Stimulated activated naive CD8-positive, alpha-beta T cell treated with anti-CD3 and anti-CD28 coated beads, Interleukin-15, Interleukin-2, amounts not matched to agents 100 U/mL and 50 U/mL, for 24 hours (primary cell): ENCODE measurements at regions not wholly inside any gene's neighbourhood (a gene's known extent, or its start where the extent isn't known, plus 50 kb on each side); places are given as distances from the start of the nearest gene placed in this dataset.
"Not testable (repeated sequence)": the region's sequence is repeated elsewhere in the genome, so short reads cannot be mapped to it uniquely, and the experiment has no call there.

Source experiments
- ATAC-seq: fragments of 150-1000 bp; cut with Tn5 transposase; one replicate; pipeline ENCODE4 v1.10.0; 2021
- DNase-seq: peaks from one replicate; pipeline ENCODE4 v3.0.0; 2021

GRCh38 chrX:45571453-45571852 is 370.8 kb upstream of the DIPK2B start:
- no peak for ATAC-seq

GRCh38 chrX:45566456-45566855 is 365.8 kb upstream of the DIPK2B start:
- ATAC-seq (no peak), DNase-seq (no peak)

More at GRCh38 chrX:45571453-45571852, 370.8 kb upstream of the DIPK2B start:
- DNase-seq = no peak

GRCh38 chrX:45557387-45557786 is 356.7 kb upstream of the DIPK2B start:
- DNase-seq = no peak
- ATAC-seq = no peak

- ATAC-seq (no peak), DNase-seq (no peak)
These were observed 354.1 kb upstream of the DIPK2B start for GRCh38 chrX:45554736-45555135.

- no peak for DNase-seq
- ATAC-seq = no peak
These were observed 352.7 kb upstream of the DIPK2B start for GRCh38 chrX:45553417-45553816.

GRCh38 chrX:45546697-45547096 is 346.0 kb upstream of the DIPK2B start:
- DNase-seq, ATAC-seq: not testable (repeated sequence)

GRCh38 chrX:45540181-45540580 is 339.5 kb upstream of the DIPK2B start:
- ATAC-seq (no peak), DNase-seq (no peak)

- ATAC-seq (no peak), DNase-seq (no peak)
These were observed 337.3 kb upstream of the DIPK2B start for GRCh38 chrX:45537936-45538335.

GRCh38 chrX:45527834-45528233 is 327.2 kb upstream of the DIPK2B start:
- ATAC-seq (no peak), DNase-seq (no peak)

GRCh38 chrX:45524805-45525204 is 324.1 kb upstream of the DIPK2B start:
- DNase-seq (no peak), ATAC-seq (no peak)

GRCh38 chrX:45524296-45524695 is 323.6 kb upstream of the DIPK2B start:
- DNase-seq (no peak), ATAC-seq (no peak)

- ATAC-seq (no peak), DNase-seq (no peak)
These were observed 317.9 kb upstream of the DIPK2B start for GRCh38 chrX:45518552-45518951.

- ATAC-seq (no peak), DNase-seq (no peak)
These were observed 316.7 kb upstream of the DIPK2B start for GRCh38 chrX:45517090-45517973.

- ATAC-seq (peak; percentile 87), DNase-seq (peak; percentile 20)
These were observed 314.9 kb upstream of the DIPK2B start for GRCh38 chrX:45515262-45516215.

GRCh38 chrX:45513042-45513441 is 312.4 kb upstream of the DIPK2B start:
- DNase-seq = no peak
- no peak for ATAC-seq

- no peak for DNase-seq
- no peak for ATAC-seq
These were observed 307.8 kb upstream of the DIPK2B start for GRCh38 chrX:45508454-45508853.

- DNase-seq = no peak
- ATAC-seq = no peak
These were observed 305.6 kb upstream of the DIPK2B start for GRCh38 chrX:45506149-45506730.

- DNase-seq = peak; percentile 5
- ATAC-seq = peak; percentile 88
These were observed 304.5 kb upstream of the DIPK2B start for GRCh38 chrX:45505214-45505613.

GRCh38 chrX:45503787-45504362 is 303.2 kb upstream of the DIPK2B start:
- ATAC-seq, DNase-seq: not testable (repeated sequence)

GRCh38 chrX:45502396-45502795 is 301.7 kb upstream of the DIPK2B start:
- DNase-seq (no peak), ATAC-seq (no peak)

- no peak for DNase-seq
- ATAC-seq = peak; percentile 32
These were observed 296.6 kb upstream of the DIPK2B start for GRCh38 chrX:45497290-45497689.

- ATAC-seq = no peak
- DNase-seq = no peak
These were observed 285.0 kb upstream of the DIPK2B start for GRCh38 chrX:45485719-45486118.
